H9 (cell line): ENCODE measurements at regions not wholly inside any gene's neighbourhood (a gene's known extent, or its start where the extent isn't known, plus 50 kb on each side); places are given as distances from the start of the nearest gene placed in this dataset.

Experiments
- DNase-seq: peaks from one replicate; pipeline ENCODE4 v3.0.0-alpha.2; 2017
- H2AFZ ChIP-seq: one replicate; pipeline ENCODE4 v1.6.1; 2013; ENCODE audit warnings: mild to moderate bottlenecking, low read length, control low read depth, moderate library complexity
- H2AK5ac ChIP-seq: 2 replicates; pipeline ENCODE4 v1.6.1; 2013; ENCODE audit warnings: low read length, control low read depth, mixed read lengths; ENCODE audit not compliant: insufficient read length
- H2BK120ac ChIP-seq: one replicate; pipeline ENCODE4 v1.6.1; 2013; ENCODE audit warnings: low read depth, mild to moderate bottlenecking, low read length, control low read depth, inconsistent platforms; ENCODE audit not compliant: poor library complexity, severe bottlenecking
- H2BK12ac ChIP-seq: 2 replicates; pipeline ENCODE4 v1.6.1; 2013; ENCODE audit warnings: low read length, control low read depth, mixed read lengths, low read depth; ENCODE audit not compliant: insufficient read length
- H2BK15ac ChIP-seq: 2 replicates; pipeline ENCODE4 v1.6.1; 2013; ENCODE audit warnings: low read depth, low read length, control low read depth
- H2BK20ac ChIP-seq: one replicate; pipeline ENCODE4 v1.6.1; 2013; ENCODE audit warnings: low read depth, mild to moderate bottlenecking, low read length, control low read depth, inconsistent platforms; ENCODE audit not compliant: poor library complexity, severe bottlenecking
- H2BK5ac ChIP-seq: 2 replicates; pipeline ENCODE4 v1.6.1; 2013; ENCODE audit warnings: low read length, control low read depth, mixed read lengths; ENCODE audit not compliant: insufficient read length
- H3K14ac ChIP-seq: 2 replicates; pipeline ENCODE4 v1.6.1; 2013; ENCODE audit warnings: low read length, control low read depth; ENCODE audit not compliant: insufficient read depth
- H3K18ac ChIP-seq: 2 replicates; pipeline ENCODE4 v1.6.1; 2013; ENCODE audit warnings: low read depth, mild to moderate bottlenecking, mixed read lengths, low read length, control low read depth; ENCODE audit not compliant: insufficient read length
- H3K23ac ChIP-seq: 2 replicates; pipeline ENCODE4 v1.6.1; 2013; ENCODE audit warnings: low read length, control low read depth, mixed read lengths, low read depth; ENCODE audit not compliant: insufficient read length
- H3K23me2 ChIP-seq: 2 replicates; pipeline ENCODE4 v1.6.1; 2013; ENCODE audit warnings: low read depth, mild to moderate bottlenecking, mixed read lengths, low read length, control low read depth; ENCODE audit not compliant: insufficient read length, poor library complexity, severe bottlenecking
- H3K27ac ChIP-seq: 2 replicates; pipeline ENCODE4 v1.5.1; 2013; ENCODE audit warnings: low read length, control low read depth, mixed read lengths, low read depth; ENCODE audit not compliant: insufficient read length
- H3K27me3 ChIP-seq: 2 replicates; pipeline ENCODE4 v1.6.1; 2013; ENCODE audit warnings: low read length, control low read depth, inconsistent platforms; ENCODE audit not compliant: insufficient read depth
- H3K4ac ChIP-seq: 2 replicates; pipeline ENCODE4 v1.6.1; 2013; ENCODE audit warnings: low read depth, mild to moderate bottlenecking, control low read depth, inconsistent platforms, low read length, moderate library complexity
- H3K4me1 ChIP-seq: 2 replicates; pipeline ENCODE4 v1.6.1; 2013; ENCODE audit warnings: low read length, control low read depth, inconsistent platforms; ENCODE audit not compliant: insufficient read depth
- H3K4me2 ChIP-seq: 2 replicates; pipeline ENCODE4 v1.6.1; 2013; ENCODE audit warnings: low read length, control low read depth, mixed read lengths; ENCODE audit not compliant: insufficient read length, insufficient read depth
- H3K56ac ChIP-seq: 2 replicates; pipeline ENCODE4 v1.6.1; 2013; ENCODE audit warnings: low read depth, mild to moderate bottlenecking, mixed read lengths, low read length, control low read depth; ENCODE audit not compliant: insufficient read length
- H3K79me1 ChIP-seq: 2 replicates; pipeline ENCODE4 v1.6.1; 2013; ENCODE audit warnings: low read depth, mild to moderate bottlenecking, moderate library complexity, low read length, control low read depth, inconsistent platforms; ENCODE audit not compliant: insufficient read depth, poor library complexity, severe bottlenecking
- H3K79me2 ChIP-seq: 2 replicates; pipeline ENCODE4 v1.6.1; 2013; ENCODE audit warnings: low read length, control low read depth, inconsistent platforms; ENCODE audit not compliant: insufficient read depth
- H3K9ac ChIP-seq: 2 replicates; pipeline ENCODE4 v1.6.1; 2013; ENCODE audit warnings: low read length, control low read depth, mixed read lengths; ENCODE audit not compliant: insufficient read length; ENCODE audit errors: extremely low read depth
- H3K9me3 ChIP-seq: one replicate; pipeline ENCODE4 v1.6.1; 2013; ENCODE audit warnings: low read depth, low read length, inconsistent platforms; ENCODE audit not compliant: control insufficient read depth
- H3T11ph ChIP-seq: one replicate; pipeline ENCODE4 v1.6.1; 2013; ENCODE audit warnings: mild to moderate bottlenecking, low read length, control low read depth, inconsistent platforms
- H4K20me1 ChIP-seq: one replicate; pipeline ENCODE4 v1.6.1; 2013; ENCODE audit not compliant: control insufficient read depth, insufficient read length, insufficient read depth
- H4K5ac ChIP-seq: 2 replicates; pipeline ENCODE4 v1.6.1; 2013; ENCODE audit warnings: low read depth, mild to moderate bottlenecking, mixed read lengths, low read length, control low read depth; ENCODE audit not compliant: insufficient read length
- H4K8ac ChIP-seq: replicated peaks from 2 replicates; pipeline ENCODE4 v1.6.1; 2013; ENCODE audit warnings: low read length, control low read depth, mixed read lengths, low read depth; ENCODE audit not compliant: insufficient read length
- H4K91ac ChIP-seq: 2 replicates; pipeline ENCODE4 v1.6.1; 2013; ENCODE audit warnings: low read depth, mild to moderate bottlenecking, moderate library complexity, mixed read lengths, low read length, control low read depth; ENCODE audit not compliant: insufficient read length
- H3K27ac Mint-ChIP-seq, 3 experiments: 2 replicates in 2 of 3; 3 replicates in 1 of 3; pipeline ENCODE4 v1.8.0; 2020 to 2021; ENCODE audit warnings: mixed read lengths in 3 of 3, mild to moderate bottlenecking in 1 of 3, moderate library complexity in 1 of 3
- H3K27me3 Mint-ChIP-seq: 2 replicates; pipeline ENCODE4 v1.8.0; 2021; ENCODE audit warnings: low read depth, mild to moderate bottlenecking, moderate library complexity, mixed read lengths
- H3K36me3 Mint-ChIP-seq, 3 experiments: 2 replicates in 2 of 3; 3 replicates in 1 of 3; pipeline ENCODE4 v1.8.0; 2020 to 2021; ENCODE audit warnings: low read depth in 3 of 3, mixed read lengths in 3 of 3; ENCODE audit not compliant: insufficient read depth in 1 of 3
- H3K4me1 Mint-ChIP-seq, 2 experiments: 2 replicates each; pipeline ENCODE4 v1.8.0; 2020; ENCODE audit warnings: mixed read lengths in 2 of 2
- H3K4me3 Mint-ChIP-seq, 2 experiments: 2 replicates in 1 of 2; 3 replicates in 1 of 2; pipeline ENCODE4 v1.8.0; 2020 to 2021; ENCODE audit warnings: mild to moderate bottlenecking in 2 of 2, mixed read lengths in 2 of 2, moderate library complexity in 1 of 2
- H3K9me3 Mint-ChIP-seq, 2 experiments: 2 replicates in 1 of 2; 3 replicates in 1 of 2; pipeline ENCODE4 v1.8.0; 2020; ENCODE audit warnings: mild to moderate bottlenecking in 2 of 2, mixed read lengths in 2 of 2, moderate library complexity in 1 of 2
- CTCF ChIP-seq: fragments of 200-600 bp; sonication (generic); conservative IDR thresholded peaks from 3 replicates; pipeline ENCODE4 v1.8.0; 2021; ENCODE audit warnings: antibody characterized with exemption, mild to moderate bottlenecking
- WGBS: extraction: QIAGEN DNeasy Blood & Tissue Kit; methylation state at CpG from one replicate; pipeline ENCODE4 v1.1.7; 2013; ENCODE audit warnings: missing lambda C conversion rate, low lambda C conversion rate, mixed read lengths; ENCODE audit not compliant: insufficient read length; ENCODE audit errors: extremely low coverage; 5-methylcytosine and 5-hydroxymethylcytosine counted together

DNA sequence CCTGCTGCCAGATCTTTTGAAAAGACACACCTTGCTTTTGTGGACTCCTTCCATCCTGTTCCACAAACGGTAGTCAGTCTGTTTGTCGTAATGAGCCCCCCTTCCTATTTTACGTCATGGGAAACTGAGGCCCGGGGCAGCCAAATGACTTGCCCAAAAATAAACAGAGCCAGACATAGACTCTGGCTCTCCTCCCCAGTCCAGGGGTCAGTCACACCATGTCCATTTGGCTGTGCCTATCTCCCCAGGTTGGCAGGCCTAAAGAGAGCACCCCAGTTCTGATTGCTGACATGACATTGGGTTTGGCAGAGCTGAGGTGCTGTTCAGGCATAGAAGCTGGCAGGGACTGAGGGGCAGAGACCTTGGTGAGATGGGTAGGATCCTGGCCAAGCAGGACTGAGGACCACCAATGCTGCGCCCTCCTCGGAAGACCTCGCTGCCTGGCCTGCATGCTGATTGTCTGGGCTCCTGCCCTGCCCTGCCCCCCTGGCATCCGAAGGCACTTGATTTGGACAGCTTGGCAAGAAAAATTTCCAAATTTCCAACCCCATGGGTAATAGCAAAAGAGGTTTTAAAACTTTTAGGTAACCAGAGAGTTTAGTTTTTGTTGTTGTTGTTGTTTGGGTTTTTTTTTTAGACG is 335.4 kb downstream of the DYSF start:
- Mint-ChIP-seq H3K27me3 (no peaks in the 10 kb centered on the region; the same call in 1 of the 2 replicates), H3K4me3 (no peak overlapping the region), H3K27ac (peak overlapping the region in 1 of 3 experiments; percentile 22; a peak in 1 of 7 replicates), H3K4me1 (peaks cover 8 to 12% of the 10 kb centered on the region in 2 experiments; a peak in 3 of 4 replicates), H3K36me3 (no peaks in the 10 kb centered on the region; a peak in 1 of 7 replicates), H3K9me3 (no peaks in the 10 kb centered on the region; a peak in 1 of 5 replicates)
- no peak overlapping the region for H3T11ph ChIP-seq
- H3K4me2 ChIP-seq, result no peak overlapping the region
- no peak overlapping the region for H4K91ac ChIP-seq
- no peak overlapping the region for H4K5ac ChIP-seq
- H2BK15ac ChIP-seq, result no peak overlapping the region
- H3K9me3 ChIP-seq, result no peaks in the 10 kb centered on the region
- H2BK5ac ChIP-seq, result no peak overlapping the region
- no peaks in the 10 kb centered on the region for H3K27me3 ChIP-seq
- no peaks in the 10 kb centered on the region for H3K79me1 ChIP-seq
- no peak for DNase-seq
- H3K9ac ChIP-seq, result no peak overlapping the region
- H3K23ac ChIP-seq, result no peak overlapping the region
- H3K18ac ChIP-seq, result no peak overlapping the region
- no peaks in the 10 kb centered on the region; the same call in 1 of the 2 replicates for H3K4me1 ChIP-seq
- H4K8ac ChIP-seq, result no peak overlapping the region
- WGBS, result no CpG with 5 or more reads among the region's 9 CpGs
- H2AK5ac ChIP-seq, result no peak overlapping the region
- H3K79me2 ChIP-seq, result no peaks in the 10 kb centered on the region
- no peak overlapping the region for H2AFZ ChIP-seq
- H3K23me2 ChIP-seq, result peaks cover 2% of the 10 kb centered on the region
- H2BK120ac ChIP-seq, result no peak overlapping the region
- no peaks in the 10 kb centered on the region for H4K20me1 ChIP-seq
- TF ChIP-seq CTCF, result no peak
- no peak overlapping the region for H2BK12ac ChIP-seq
- H3K4ac ChIP-seq, result no peak overlapping the region
- no peak overlapping the region for H3K27ac ChIP-seq
- no peak overlapping the region for H3K14ac ChIP-seq
- H2BK20ac ChIP-seq, result no peak overlapping the region
- no peak overlapping the region for H3K56ac ChIP-seq
